ENCODE measurements at regions not wholly inside any gene's neighbourhood (a gene's known extent, or its start where the extent isn't known, plus 50 kb on each side); places are given as distances from the start of the nearest gene placed in this dataset.
A peak's percentile ranks its signal among the peaks of the same experiment; 100 is the strongest.

- POLR2A ChIA-PET: no interaction called here
- no peaks in the 10 kb centered on the region for H3K27me3 Mint-ChIP-seq
- no peak overlapping the region for H3K4me3 ChIP-seq (ENCODE audit: low read length)
- no peaks in the 10 kb centered on the region for H3K9me3 Mint-ChIP-seq
- TF ChIP-seq CTCF (IDR thresholded peaks at IDR 0.05): no peak
- no peak for ATAC-seq (ENCODE audit: poor library complexity)
- intact Hi-C loops (cut with DNase I, micrococcal nuclease): no loop called here
- DNase-seq: no peak
- H3K4me1 Mint-ChIP-seq (ENCODE audit: low read depth): no peaks in the 10 kb centered on the region
- CTCF ChIA-PET: no interaction called here
- no peaks in the 10 kb centered on the region for H3K4me1 ChIP-seq (ENCODE audit: insufficient read depth, low read length)
- peaks cover 0 to 23% of the 10 kb centered on the region in 2 experiments for H3K9me3 ChIP-seq (ENCODE audit: control insufficient read depth in 1 of 2, insufficient read depth in 1 of 2, low read length in 2 of 2)
- no peak overlapping the region for H3K27ac ChIP-seq (ENCODE audit: low read depth in 1 of 2, low read length in 2 of 2)
- no peaks in the 10 kb centered on the region for H3K36me3 Mint-ChIP-seq (ENCODE audit: low read depth)
- no peak overlapping the region for H3K27ac Mint-ChIP-seq
- no peaks in the 10 kb centered on the region for H3K36me3 ChIP-seq (ENCODE audit: insufficient read depth, low read length)
- H3K27me3 ChIP-seq (ENCODE audit: control insufficient read depth in 1 of 2, insufficient read depth in 2 of 2, low read length in 2 of 2): no peaks in the 10 kb centered on the region
- H3K4me3 Mint-ChIP-seq: no peak overlapping the region
Measured at GRCh38 chr11:23679981-23680380, 816.9 kb upstream of the LUZP2 start.

- H3K27ac Mint-ChIP-seq: no peak overlapping the region
- H3K4me3 Mint-ChIP-seq: no peak overlapping the region
- Histone ChIP-seq H3K36me3 (ENCODE audit: insufficient read depth, low read length) (no peaks in the 10 kb centered on the region), H3K9me3 (ENCODE audit: control insufficient read depth in 1 of 2, insufficient read depth in 1 of 2, low read length in 2 of 2) (peaks cover 0 to 23% of the 10 kb centered on the region in 2 experiments), H3K27me3 (ENCODE audit: control insufficient read depth in 1 of 2, insufficient read depth in 2 of 2, low read length in 2 of 2) (no peaks in the 10 kb centered on the region), H3K27ac (ENCODE audit: low read depth in 1 of 2, low read length in 2 of 2) (no peak overlapping the region), H3K4me3 (ENCODE audit: low read length) (no peak overlapping the region), H3K4me1 (ENCODE audit: insufficient read depth, low read length) (no peaks in the 10 kb centered on the region)
- DNase-seq (peak in 2 of 14 experiments; percentile 5 to 25), ATAC-seq (ENCODE audit: poor library complexity) (no peak)
- no peaks in the 10 kb centered on the region for H3K4me1 Mint-ChIP-seq (ENCODE audit: low read depth)
- ChIA-PET CTCF (no interaction called here), POLR2A (no interaction called here)
- H3K9me3 Mint-ChIP-seq: no peaks in the 10 kb centered on the region
- no peak for TF ChIP-seq CTCF (IDR thresholded peaks at IDR 0.05)
- no peaks in the 10 kb centered on the region for H3K27me3 Mint-ChIP-seq
- intact Hi-C loops (cut with DNase I, micrococcal nuclease): no loop called here
- no peaks in the 10 kb centered on the region for H3K36me3 Mint-ChIP-seq (ENCODE audit: low read depth)
Measured at GRCh38 chr11:23680488-23681230, 816.2 kb upstream of the LUZP2 start.

- Histone ChIP-seq H3K36me3 (ENCODE audit: insufficient read depth, low read length) (no peaks in the 10 kb centered on the region), H3K27me3 (ENCODE audit: control insufficient read depth in 1 of 2, insufficient read depth in 2 of 2, low read length in 2 of 2) (no peaks in the 10 kb centered on the region), H3K4me3 (ENCODE audit: low read length) (no peak overlapping the region), H3K9me3 (ENCODE audit: control insufficient read depth in 1 of 2, insufficient read depth in 1 of 2, low read length in 2 of 2) (peaks cover 0 to 15% of the 10 kb centered on the region in 2 experiments), H3K27ac (ENCODE audit: low read depth in 1 of 2, low read length in 2 of 2) (no peak overlapping the region), H3K4me1 (ENCODE audit: insufficient read depth, low read length) (no peaks in the 10 kb centered on the region)
- DNase-seq (no peak), ATAC-seq (ENCODE audit: poor library complexity) (no peak)
- H3K9me3 Mint-ChIP-seq: no peaks in the 10 kb centered on the region
- no peaks in the 10 kb centered on the region for H3K4me1 Mint-ChIP-seq (ENCODE audit: low read depth)
- no peak overlapping the region for H3K4me3 Mint-ChIP-seq
- no peaks in the 10 kb centered on the region for H3K36me3 Mint-ChIP-seq (ENCODE audit: low read depth)
- no peaks in the 10 kb centered on the region for H3K27me3 Mint-ChIP-seq
- no peak for TF ChIP-seq CTCF (IDR thresholded peaks at IDR 0.05)
- no peak overlapping the region for H3K27ac Mint-ChIP-seq
- ChIA-PET CTCF (no interaction called here), POLR2A (no interaction called here)
- intact Hi-C loops (cut with DNase I, micrococcal nuclease): no loop called here
Measured at GRCh38 chr11:23684701-23685100, 812.2 kb upstream of the LUZP2 start.
